OCI-LY1 (cell line): ENCODE measurements at regions not wholly inside any gene's neighbourhood (a gene's known extent, or its start where the extent isn't known, plus 50 kb on each side); places are given as distances from the start of the nearest gene placed in this dataset.

Source experiments
- EZH2 ChIP-seq: fragments of 200-600 bp; sonication (generic), shearing (Covaris generic); IDR thresholded peaks from 2 replicates; pipeline ENCODE4 v1.8.0; 2017; ENCODE audit warnings: borderline replicate concordance, mixed run types, mild to moderate bottlenecking, antibody characterized with exemption, low read length, moderate library complexity, mixed read lengths
- TF ChIP-seq, protein P1 (sequence below): fragments of 200-600 bp; sonication (generic), shearing (Covaris generic); IDR thresholded peaks from 2 replicates; pipeline ENCODE4 v1.5.1; 2017; ENCODE audit warnings: mild to moderate bottlenecking, antibody characterized with exemption, low read length, moderate library complexity, mixed read lengths

DNA sequence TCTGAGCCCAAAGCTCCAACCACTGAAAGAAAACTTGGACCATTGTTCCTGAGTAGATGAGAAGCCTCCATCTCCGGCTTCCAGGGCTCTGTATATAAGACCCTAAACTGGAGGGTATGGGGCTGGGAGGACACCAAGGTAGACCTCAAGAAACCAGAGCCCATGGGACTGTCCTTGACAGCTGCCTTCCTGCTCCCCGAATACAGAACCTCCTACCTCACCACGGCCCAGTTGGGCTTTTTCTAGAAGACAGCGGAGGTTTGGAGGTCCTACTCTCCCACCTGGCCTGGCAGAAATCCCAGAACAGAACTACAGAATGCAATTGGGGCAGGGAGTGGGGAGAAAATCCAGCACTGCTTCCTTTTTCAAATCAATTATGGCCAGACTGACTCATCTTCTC, 177.3 kb upstream of the ZNF507 start:
- TF ChIP-seq, protein P1, sequence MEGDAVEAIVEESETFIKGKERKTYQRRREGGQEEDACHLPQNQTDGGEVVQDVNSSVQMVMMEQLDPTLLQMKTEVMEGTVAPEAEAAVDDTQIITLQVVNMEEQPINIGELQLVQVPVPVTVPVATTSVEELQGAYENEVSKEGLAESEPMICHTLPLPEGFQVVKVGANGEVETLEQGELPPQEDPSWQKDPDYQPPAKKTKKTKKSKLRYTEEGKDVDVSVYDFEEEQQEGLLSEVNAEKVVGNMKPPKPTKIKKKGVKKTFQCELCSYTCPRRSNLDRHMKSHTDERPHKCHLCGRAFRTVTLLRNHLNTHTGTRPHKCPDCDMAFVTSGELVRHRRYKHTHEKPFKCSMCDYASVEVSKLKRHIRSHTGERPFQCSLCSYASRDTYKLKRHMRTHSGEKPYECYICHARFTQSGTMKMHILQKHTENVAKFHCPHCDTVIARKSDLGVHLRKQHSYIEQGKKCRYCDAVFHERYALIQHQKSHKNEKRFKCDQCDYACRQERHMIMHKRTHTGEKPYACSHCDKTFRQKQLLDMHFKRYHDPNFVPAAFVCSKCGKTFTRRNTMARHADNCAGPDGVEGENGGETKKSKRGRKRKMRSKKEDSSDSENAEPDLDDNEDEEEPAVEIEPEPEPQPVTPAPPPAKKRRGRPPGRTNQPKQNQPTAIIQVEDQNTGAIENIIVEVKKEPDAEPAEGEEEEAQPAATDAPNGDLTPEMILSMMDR: no peak
- TF ChIP-seq EZH2: no peak
